GM23338 (cell line): ENCODE measurements at regions not wholly inside any gene's neighbourhood (a gene's known extent, or its start where the extent isn't known, plus 50 kb on each side); places are given as distances from the start of the nearest gene placed in this dataset.

Source experiments
- ATAC-seq: fragments of 200-7000 bp; cut with Tn5 transposase; 3 replicates; pipeline ENCODE4 v1.9.1; 2020
- DNase-seq: peaks from one replicate; pipeline ENCODE4 v3.0.0-alpha.2; 2015; ENCODE audit warnings: low spot score
- H2AFZ ChIP-seq: fragments of 200-600 bp; sonication (generic); 2 replicates; pipeline ENCODE4 v1.8.0; 2016; ENCODE audit warnings: antibody characterized with exemption, mild to moderate bottlenecking, moderate library complexity
- H3F3A ChIP-seq: fragments of 200-600 bp; sonication (generic); replicated peaks from 2 replicates; pipeline ENCODE4 v1.8.0; 2017; ENCODE audit warnings: antibody characterized with exemption, mixed run types, low read depth
- H3K27ac ChIP-seq: fragments of 200-600 bp; sonication (generic); 2 replicates; pipeline ENCODE4 v1.6.1; 2016; ENCODE audit warnings: low read depth
- H3K27me3 ChIP-seq: fragments of 200-600 bp; sonication (generic); 2 replicates; pipeline ENCODE4 v1.8.0; 2016; ENCODE audit warnings: mild to moderate bottlenecking, mixed run types, moderate library complexity; ENCODE audit not compliant: insufficient read depth
- H3K36me3 ChIP-seq: fragments of 200-600 bp; sonication (generic); 2 replicates; pipeline ENCODE4 v1.8.0; 2016; ENCODE audit warnings: mild to moderate bottlenecking; ENCODE audit not compliant: insufficient read depth
- H3K4me1 ChIP-seq: fragments of 200-600 bp; sonication (generic); 2 replicates; pipeline ENCODE4 v1.8.0; 2016; ENCODE audit warnings: mild to moderate bottlenecking, moderate library complexity; ENCODE audit not compliant: insufficient read depth
- H3K4me2 ChIP-seq: fragments of 200-600 bp; sonication (generic); 2 replicates; pipeline ENCODE4 v1.7.1; 2017; ENCODE audit warnings: mixed run types
- H3K4me3 ChIP-seq: fragments of 200-600 bp; sonication (generic); 2 replicates; pipeline ENCODE4 v1.6.1; 2016; ENCODE audit warnings: mixed run types
- H3K79me2 ChIP-seq: fragments of 200-600 bp; sonication (generic); replicated peaks from 2 replicates; pipeline ENCODE4 v1.8.0; 2017; ENCODE audit warnings: mild to moderate bottlenecking; ENCODE audit not compliant: insufficient read depth
- H3K9me2 ChIP-seq: fragments of 200-600 bp; sonication (generic); 2 replicates; pipeline ENCODE4 v1.8.0; 2017; ENCODE audit not compliant: insufficient read depth
- H4K20me1 ChIP-seq: fragments of 200-600 bp; sonication (generic); replicated peaks from 2 replicates; pipeline ENCODE4 v1.8.0; 2017; ENCODE audit warnings: mild to moderate bottlenecking; ENCODE audit not compliant: insufficient read depth
- H3K27ac Mint-ChIP-seq: 2 replicates; pipeline ENCODE4 v1.8.0; 2020; ENCODE audit warnings: inconsistent platforms, mild to moderate bottlenecking, moderate library complexity, mixed read lengths
- H3K27me3 Mint-ChIP-seq: 3 replicates; pipeline ENCODE4 v1.8.0; 2022; ENCODE audit warnings: low read depth, mild to moderate bottlenecking, moderate library complexity, mixed read lengths, inconsistent platforms; ENCODE audit not compliant: insufficient read depth, poor library complexity
- H3K36me3 Mint-ChIP-seq: 3 replicates; pipeline ENCODE4 v1.8.0; 2021; ENCODE audit warnings: low read depth, mild to moderate bottlenecking, inconsistent platforms, moderate library complexity, mixed read lengths
- H3K4me1 Mint-ChIP-seq: 3 replicates; pipeline ENCODE4 v1.8.0; 2020; ENCODE audit warnings: mild to moderate bottlenecking, inconsistent platforms, mixed read lengths
- H3K4me3 Mint-ChIP-seq: 3 replicates; pipeline ENCODE4 v1.8.0; 2021; ENCODE audit warnings: moderate library complexity, mild to moderate bottlenecking, inconsistent platforms, mixed read lengths
- H3K9me3 Mint-ChIP-seq: 3 replicates; pipeline ENCODE4 v1.8.0; 2020; ENCODE audit warnings: moderate library complexity, mild to moderate bottlenecking, inconsistent platforms, mixed read lengths
- ETS1 ChIP-seq: IDR thresholded peaks from 2 replicates; pipeline ENCODE4 v1.6.1; 2016; ENCODE audit warnings: antibody characterized with exemption
- EZH2 ChIP-seq: fragments of 200-600 bp; sonication (generic); IDR thresholded peaks from one replicate; pipeline ENCODE4 v1.8.0; 2017; ENCODE audit warnings: antibody characterized with exemption, mild to moderate bottlenecking, low read depth; ENCODE audit not compliant: unreplicated experiment
- EZH2phosphoT487 ChIP-seq: fragments of 200-600 bp; sonication (generic); IDR thresholded peaks from one replicate; pipeline ENCODE4 v1.8.1; 2018; ENCODE audit warnings: antibody characterized with exemption; ENCODE audit not compliant: unreplicated experiment
- STAT1 ChIP-seq: IDR thresholded peaks from one replicate; pipeline ENCODE4 v1.6.1; 2016; ENCODE audit warnings: antibody characterized with exemption; ENCODE audit not compliant: unreplicated experiment
- ZNF331 ChIP-seq: fragments of 250-450 bp; sonication (Bioruptor Pico); IDR thresholded peaks from 2 replicates; pipeline ENCODE4 v1.5.0; 2020; ENCODE audit warnings: low read depth, mild to moderate bottlenecking, moderate library complexity
- ZNF462 ChIP-seq: fragments of 250-450 bp; sonication (Bioruptor Pico); IDR thresholded peaks from 2 replicates; pipeline ENCODE4 v1.5.0; 2020; ENCODE audit warnings: mild to moderate bottlenecking, moderate library complexity

GRCh38 chr4:117370944-117371668, 285.7 kb upstream of the TRAM1L1 start (continued):
- TF ChIP-seq ZNF462 (CRISPR knock-in tag) = no peak
- no peak for TF ChIP-seq EZH2
- no peak for TF ChIP-seq ETS1

- Mint-ChIP-seq H3K4me3 (no peak overlapping the region), H3K4me1 (peaks cover 7% of the 10 kb centered on the region), H3K36me3 (no peaks in the 10 kb centered on the region), H3K27ac (no peak overlapping the region), H3K9me3 (no peaks in the 10 kb centered on the region), H3K27me3 (no peaks in the 10 kb centered on the region)
- no peak for DNase-seq
- Histone ChIP-seq H3K4me2 (no peak overlapping the region), H3K79me2 (no peaks in the 10 kb centered on the region), H3K9me2 (no peaks in the 10 kb centered on the region), H3K4me1 (0 out of 2 replicates have a peak, but pooled peaks cover 7% of the 10 kb centered on the region), H2AFZ (no peak overlapping the region), H3K27ac (no peak overlapping the region), H3K27me3 (no peaks in the 10 kb centered on the region), H3F3A (no peaks in the 10 kb centered on the region), H4K20me1 (no peaks in the 10 kb centered on the region), H3K4me3 (no peak overlapping the region), H3K36me3 (no peaks in the 10 kb centered on the region)
- ATAC-seq = no peak
- TF ChIP-seq EZH2phosphoT487 = no peak
- no peak for TF ChIP-seq ETS1
- no peak for TF ChIP-seq ZNF331 (CRISPR knock-in tag)
- no peak for TF ChIP-seq STAT1
- TF ChIP-seq ZNF462 (CRISPR knock-in tag) = no peak
Measured at GRCh38 chr4:117375101-117375500, 289.7 kb upstream of the TRAM1L1 start.
